NCI-H1092 treated with DMSO at 0.1 percent for 48 hours (cell line): ENCODE measurements at regions not wholly inside any gene's neighbourhood (a gene's known extent, or its start where the extent isn't known, plus 50 kb on each side); places are given as distances from the start of the nearest gene placed in this dataset.
"Not testable (repeated sequence)": the region's sequence is repeated elsewhere in the genome, so short reads cannot be mapped to it uniquely, and the experiment has no call there.

Experiments used
- DNase-seq: peaks from one replicate; lab custom pipeline; 2025; lab: John Stamatoyannopoulos, UW

DNA sequence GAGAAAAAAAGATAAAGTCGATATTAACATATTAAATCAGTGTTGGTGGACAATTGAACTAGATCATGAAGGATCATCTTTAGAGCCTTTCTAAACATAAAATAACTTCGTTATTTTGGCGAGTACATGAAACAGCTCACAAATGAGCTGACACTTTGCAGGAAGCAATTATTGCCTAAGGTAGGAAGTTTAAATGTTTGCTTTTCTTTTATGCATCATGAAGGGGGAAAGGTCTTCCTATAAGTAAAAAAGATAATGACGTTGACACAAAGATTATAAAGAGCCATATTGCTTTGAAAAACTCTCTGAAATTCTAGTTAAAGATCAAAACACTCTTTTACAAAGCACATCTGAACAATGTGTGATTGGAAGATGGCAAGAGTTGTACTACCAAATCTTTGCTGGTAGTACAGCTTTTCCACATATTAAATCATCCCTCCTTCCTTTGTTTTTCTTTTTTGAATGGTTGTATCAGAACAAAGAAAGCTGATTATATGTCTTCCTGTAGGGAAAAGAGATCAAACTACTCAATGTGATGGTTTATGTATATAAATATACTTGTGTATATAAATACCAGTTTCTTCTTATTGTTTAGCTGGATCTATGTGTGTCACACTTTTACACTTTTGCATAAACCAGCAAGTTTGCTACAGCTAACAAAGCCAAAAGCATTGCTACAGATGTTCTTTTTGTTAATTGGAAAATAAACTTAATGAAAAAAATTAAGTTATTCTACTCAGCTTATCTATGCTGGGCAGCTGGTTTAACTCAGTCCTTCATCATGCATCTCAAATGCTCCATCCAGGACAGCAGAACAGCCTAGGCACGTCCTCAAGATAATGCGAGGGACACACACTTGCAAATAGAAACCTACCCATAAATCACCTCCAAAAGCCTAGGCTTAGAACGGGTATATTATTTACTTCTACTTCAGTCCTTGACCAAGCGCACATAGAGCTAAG, 850.8 kb upstream of the ROBO1 start:
- DNase-seq = no peak

DNA sequence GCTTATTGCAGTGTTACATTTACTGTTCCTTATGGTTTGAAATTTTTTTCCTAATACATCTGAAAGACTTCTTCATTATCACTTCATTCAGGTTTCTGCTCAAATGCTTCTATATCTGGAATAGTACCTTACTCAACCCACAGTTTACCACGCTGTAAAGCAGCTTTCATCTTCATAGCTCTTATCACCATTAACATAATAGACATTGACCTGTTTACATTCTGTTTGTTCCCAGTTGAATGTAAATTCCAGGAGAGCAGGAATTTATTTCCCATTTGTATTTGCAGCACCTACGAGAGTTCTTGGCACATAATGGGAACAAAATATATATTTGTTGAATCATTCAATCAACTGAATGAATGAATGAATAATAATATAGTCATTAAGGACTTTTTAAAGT, 844.6 kb upstream of the ROBO1 start:
- DNase-seq = no peak

- not testable (repeated sequence) for DNase-seq
Observed at GRCh38 chr3:80608072-80608471, 840.3 kb upstream of the ROBO1 start.

GRCh38 chr3:80606073-80606472, 838.3 kb upstream of the ROBO1 start:
- no peak for DNase-seq

- no peak for DNase-seq
Observed at GRCh38 chr3:80601479-80601878, 833.7 kb upstream of the ROBO1 start.

DNA sequence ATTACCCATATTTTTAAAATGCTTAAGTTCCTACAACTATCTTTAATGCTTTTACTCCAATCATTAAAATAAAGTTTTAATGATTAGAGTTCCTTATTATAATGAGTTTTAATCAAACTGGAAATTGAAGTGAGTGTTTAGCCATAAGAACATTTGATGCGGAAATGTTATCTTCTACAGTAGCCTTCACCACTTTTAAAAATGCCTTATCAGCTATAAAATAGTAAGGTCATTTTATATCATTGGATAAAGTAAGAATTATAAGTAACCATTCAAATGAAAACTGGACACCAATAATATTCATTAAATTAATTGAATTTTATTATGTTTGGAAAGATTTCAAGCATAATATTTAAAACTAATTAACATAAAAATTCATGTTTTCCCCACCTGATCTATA, 825.0 kb upstream of the ROBO1 start:
- DNase-seq = no peak

DNA sequence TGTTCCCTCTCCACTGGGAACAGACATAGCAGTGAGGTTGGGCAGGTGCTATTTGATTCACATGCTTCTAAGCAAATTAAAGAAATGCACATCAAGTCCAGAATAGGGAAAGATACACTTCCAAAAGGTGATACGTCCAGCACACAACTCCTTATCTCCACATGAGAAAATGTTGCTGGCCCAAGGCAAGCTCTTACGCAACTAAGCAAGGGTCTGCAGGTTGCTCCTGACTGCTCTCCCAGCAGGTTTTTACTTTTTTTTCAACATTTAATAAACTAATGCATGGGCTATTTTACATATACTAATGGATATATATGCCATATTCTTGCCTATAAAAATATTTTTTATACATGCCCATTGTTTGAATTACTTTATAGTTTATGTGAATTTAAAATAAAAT, 818.5 kb upstream of the ROBO1 start:
- DNase-seq = no peak

- DNase-seq = no peak
Observed at GRCh38 chr3:80580146-80580545, 812.3 kb upstream of the ROBO1 start.

GRCh38 chr3:80564391-80564790, 796.6 kb upstream of the ROBO1 start:
- no peak for DNase-seq

GRCh38 chr3:80559701-80560100, 791.9 kb upstream of the ROBO1 start:
- no peak for DNase-seq

GRCh38 chr3:80556763-80557162, 789.0 kb upstream of the ROBO1 start:
- DNase-seq = no peak

- no peak for DNase-seq
Observed at GRCh38 chr3:80554304-80554703, 786.5 kb upstream of the ROBO1 start.

DNA sequence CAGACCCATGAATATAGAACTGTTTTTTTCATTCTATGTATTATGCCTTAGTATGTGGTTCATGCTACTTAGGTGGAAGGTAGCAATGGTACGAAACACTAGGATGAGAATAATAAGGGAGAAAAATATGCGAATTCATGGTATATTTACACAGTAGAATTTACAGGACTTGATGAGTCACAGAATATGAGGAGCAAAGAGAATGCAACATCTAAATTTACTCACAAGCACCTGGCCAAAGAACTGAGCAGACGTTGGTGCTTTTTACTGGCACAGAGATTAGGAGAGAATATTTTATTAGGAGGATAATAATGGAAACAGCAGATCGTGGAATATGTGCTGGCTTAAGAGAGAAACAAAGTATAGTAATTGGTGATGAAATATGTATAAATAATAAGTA, 785.4 kb upstream of the ROBO1 start:
- DNase-seq = no peak

GRCh38 chr3:80550174-80550573, 782.4 kb upstream of the ROBO1 start:
- DNase-seq = no peak

DNA sequence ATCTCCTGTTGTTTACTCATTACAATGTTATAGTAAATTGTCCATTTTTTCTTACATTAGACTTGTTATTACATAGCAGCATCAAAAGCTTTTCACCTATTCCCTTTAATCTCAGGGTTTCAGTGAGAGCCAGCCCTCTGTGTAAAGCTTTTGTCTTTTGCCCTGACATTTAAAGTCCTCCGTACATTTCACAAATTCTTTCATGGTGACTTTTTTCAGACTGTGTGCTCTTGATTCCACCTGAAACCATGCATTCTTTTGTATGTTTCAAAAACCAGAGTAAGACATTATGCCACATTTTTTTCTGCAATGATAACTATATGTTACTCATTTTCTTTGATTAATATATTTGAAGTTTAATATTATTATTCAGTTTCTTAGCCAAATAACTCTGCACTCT, 781.4 kb upstream of the ROBO1 start:
- no peak for DNase-seq

- no peak for DNase-seq
Observed at GRCh38 chr3:80543154-80543553, 775.4 kb upstream of the ROBO1 start.

DNA sequence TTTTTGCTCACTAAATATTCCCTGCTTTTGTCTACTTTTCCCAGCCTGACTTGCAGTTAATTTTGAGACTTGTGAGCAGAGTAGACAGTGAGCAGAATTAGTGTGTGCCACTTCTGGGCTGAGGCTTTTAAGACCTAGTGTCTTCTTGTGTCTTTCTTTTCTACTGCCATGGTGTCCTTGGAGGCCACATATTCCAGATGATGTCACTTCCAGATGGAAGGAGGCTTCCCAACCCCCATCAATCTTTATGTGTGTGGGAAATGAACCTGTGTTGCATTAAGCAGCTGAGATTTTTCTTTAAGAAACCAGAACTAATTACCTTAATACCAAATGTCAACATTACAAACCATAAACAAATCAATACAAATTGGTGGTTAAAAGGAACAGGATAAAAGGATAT, 774.7 kb upstream of the ROBO1 start:
- no peak for DNase-seq

GRCh38 chr3:80537680-80538079, 769.9 kb upstream of the ROBO1 start:
- DNase-seq = no peak

DNA sequence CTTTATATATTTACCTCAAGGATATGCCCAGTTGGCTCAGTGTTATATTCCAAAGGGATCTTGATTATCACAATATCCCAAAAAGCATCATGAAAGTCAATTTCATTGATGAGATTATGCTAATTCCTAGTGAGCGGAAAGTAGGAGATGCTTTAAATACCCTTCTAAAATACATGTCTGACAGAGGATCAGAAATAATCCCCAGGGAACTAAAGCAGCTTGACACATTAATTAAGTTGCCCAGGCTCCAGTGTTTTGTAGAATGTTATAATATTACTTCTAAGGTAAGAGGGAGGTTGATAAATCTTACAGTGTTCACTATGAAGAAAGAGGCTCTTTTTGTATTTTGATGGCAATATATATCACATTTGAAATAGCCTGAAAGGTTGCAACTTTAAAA, 767.5 kb upstream of the ROBO1 start:
- no peak for DNase-seq

- no peak for DNase-seq
Observed at GRCh38 chr3:80533553-80533952, 765.8 kb upstream of the ROBO1 start.

- no peak for DNase-seq
Observed at GRCh38 chr3:80526153-80526552, 758.4 kb upstream of the ROBO1 start.

GRCh38 chr3:80521081-80521480, 753.3 kb upstream of the ROBO1 start:
- no peak for DNase-seq

GRCh38 chr3:80519436-80519835, 751.6 kb upstream of the ROBO1 start:
- DNase-seq = no peak

- no peak for DNase-seq
Observed at GRCh38 chr3:80496452-80496851, 728.7 kb upstream of the ROBO1 start.
